AG04450 (cell line): ENCODE measurements at regions not wholly inside any gene's neighbourhood (a gene's known extent, or its start where the extent isn't known, plus 50 kb on each side); places are given as distances from the start of the nearest gene placed in this dataset.

Source experiments
- CTCF ChIA-PET: fragments of 300-600, 350-600 bp; formaldehyde crosslinking; extraction: SDS; loops from one replicate; lab custom pipeline; 2022; ENCODE audit warnings: antibody characterized with exemption, inconsistent platforms; lab: Charles Lee
- POLR2A ChIA-PET: fragments of 350-600 bp; formaldehyde crosslinking; extraction: SDS; loops from one replicate; lab custom pipeline; 2021; ENCODE audit warnings: antibody characterized with exemption, inconsistent platforms; lab: Yijun Ruan, JAX
- DNase-seq: peaks from one replicate; pipeline ENCODE4 v3.0.0-alpha.2; 2011; ENCODE audit warnings: low read depth, low spot score
- H3K27ac ChIP-seq: one replicate; pipeline ENCODE4 v1.5.1; 2012; ENCODE audit warnings: low read depth, low read length, control low read depth
- H3K27me3 ChIP-seq: one replicate; pipeline ENCODE4 v1.6.0; 2012; ENCODE audit warnings: low read length; ENCODE audit not compliant: control insufficient read depth, insufficient read depth
- H3K4me3 ChIP-seq: 2 replicates; pipeline ENCODE4 v1.5.1; 2011; ENCODE audit warnings: mild to moderate bottlenecking, low read depth, low read length, control low read depth
- H3K9me3 ChIP-seq: 2 replicates; pipeline ENCODE4 v1.5.1; 2012; ENCODE audit warnings: low read length; ENCODE audit not compliant: control insufficient read depth, insufficient read depth
- CTCF ChIP-seq: IDR thresholded peaks from 2 replicates; pipeline ENCODE4 v1.5.1; 2011; ENCODE audit warnings: low read depth, low read length, control low read depth, inconsistent platforms

- TF ChIP-seq CTCF = no peak
- POLR2A ChIA-PET = no interaction called here
These were observed 151.1 kb downstream of the KIF26A start for GRCh38 chr14:104289507-104289906.

GRCh38 chr14:104290058-104290667 is 151.8 kb downstream of the KIF26A start:
- TF ChIP-seq CTCF = no peak
- Histone ChIP-seq H3K27me3 (no peaks in the 10 kb centered on the region), H3K4me3 (no peak overlapping the region), H3K27ac (no peak overlapping the region), H3K9me3 (peaks cover 95% of the 10 kb centered on the region)
- no peak for DNase-seq
- CTCF ChIA-PET = no interaction called here
- POLR2A ChIA-PET = no interaction called here

More at GRCh38 chr14:104289507-104289906, 151.1 kb downstream of the KIF26A start:
- no peak for DNase-seq
- CTCF ChIA-PET = no interaction called here
- Histone ChIP-seq H3K27me3 (no peaks in the 10 kb centered on the region), H3K4me3 (no peak overlapping the region), H3K27ac (no peak overlapping the region), H3K9me3 (peaks cover 95% of the 10 kb centered on the region)

- CTCF ChIA-PET = no interaction called here
- H3K4me3 ChIP-seq = no peak overlapping the region
- H3K27ac ChIP-seq = no peak overlapping the region
- H3K9me3 ChIP-seq = peaks cover 95% of the 10 kb centered on the region
- DNase-seq = no peak
- no peak for TF ChIP-seq CTCF
- POLR2A ChIA-PET = no interaction called here
- no peaks in the 10 kb centered on the region for H3K27me3 ChIP-seq
These were observed 152.4 kb downstream of the KIF26A start for GRCh38 chr14:104290756-104291122.

- H3K27ac ChIP-seq = no peak overlapping the region
- H3K27me3 ChIP-seq = no peaks in the 10 kb centered on the region
- no peak overlapping the region for H3K4me3 ChIP-seq
- peaks cover 96% of the 10 kb centered on the region for H3K9me3 ChIP-seq
- TF ChIP-seq CTCF = no peak
- DNase-seq = no peak
- POLR2A ChIA-PET = no interaction called here
- CTCF ChIA-PET = no interaction called here
These were observed 153.0 kb downstream of the KIF26A start for GRCh38 chr14:104291123-104292000.
